GM23248 (cell line): ENCODE measurements at regions not wholly inside any gene's neighbourhood (a gene's known extent, or its start where the extent isn't known, plus 50 kb on each side); places are given as distances from the start of the nearest gene placed in this dataset.

ENCODE experiments used
- DNase-seq: peaks from one replicate; pipeline ENCODE4 v3.0.0-alpha.2; 2015
- H2AFZ ChIP-seq: fragments of 200-600 bp; sonication (generic); 2 replicates; pipeline ENCODE4 v1.6.1; 2016; ENCODE audit warnings: antibody characterized with exemption
- H3F3A ChIP-seq: fragments of 200-600 bp; sonication (generic); 2 replicates; pipeline ENCODE4 v1.6.1; 2016; ENCODE audit warnings: mild to moderate bottlenecking, antibody characterized with exemption, mixed run types; ENCODE audit not compliant: insufficient read depth
- H3K27ac ChIP-seq: fragments of 200-600 bp; sonication (generic); 2 replicates; pipeline ENCODE4 v1.5.1; 2016; ENCODE audit warnings: mild to moderate bottlenecking
- H3K27me3 ChIP-seq: fragments of 200-600 bp; sonication (generic); replicated peaks from 2 replicates; pipeline ENCODE4 v1.6.1; 2016; ENCODE audit warnings: mild to moderate bottlenecking; ENCODE audit not compliant: insufficient read depth
- H3K36me3 ChIP-seq: fragments of 200-600 bp; sonication (generic); 2 replicates; pipeline ENCODE4 v1.6.1; 2016; ENCODE audit warnings: low read depth, mild to moderate bottlenecking
- H3K4me1 ChIP-seq: fragments of 200-600 bp; sonication (generic); 2 replicates; pipeline ENCODE4 v1.6.1; 2016; ENCODE audit warnings: mild to moderate bottlenecking; ENCODE audit not compliant: insufficient read depth
- H3K4me2 ChIP-seq: fragments of 200-600 bp; sonication (generic); one replicate; pipeline ENCODE4 v1.6.1; 2016; ENCODE audit warnings: mild to moderate bottlenecking; ENCODE audit not compliant: unreplicated experiment
- H3K4me3 ChIP-seq: fragments of 200-600 bp; sonication (generic); 2 replicates; pipeline ENCODE4 v1.5.1; 2016; ENCODE audit warnings: mild to moderate bottlenecking
- H3K79me2 ChIP-seq: fragments of 200-600 bp; sonication (generic); 2 replicates; pipeline ENCODE4 v1.6.1; 2016; ENCODE audit warnings: mild to moderate bottlenecking; ENCODE audit not compliant: insufficient read depth
- H3K9ac ChIP-seq: fragments of 200-600 bp; sonication (generic); 2 replicates; pipeline ENCODE4 v1.6.1; 2016; ENCODE audit warnings: mild to moderate bottlenecking
- H3K9me2 ChIP-seq: fragments of 200-600 bp; sonication (generic); 2 replicates; pipeline ENCODE4 v1.6.1; 2016; ENCODE audit warnings: mixed run types, mild to moderate bottlenecking, moderate library complexity; ENCODE audit not compliant: insufficient read depth
- H3K9me3 ChIP-seq: fragments of 200-600 bp; sonication (generic); one replicate; pipeline ENCODE4 v1.6.1; 2017; ENCODE audit warnings: low read depth
- H4K20me1 ChIP-seq: fragments of 200-600 bp; sonication (generic); 2 replicates; pipeline ENCODE4 v1.6.0; 2016; ENCODE audit not compliant: insufficient read depth
- EZH2 ChIP-seq: fragments of 200-600 bp; sonication (generic); IDR thresholded peaks from 2 replicates; pipeline ENCODE4 v1.6.1; 2018; ENCODE audit warnings: antibody characterized with exemption, mild to moderate bottlenecking; ENCODE audit not compliant: insufficient read depth, poor library complexity, severe bottlenecking
- EZH2phosphoT487 ChIP-seq: fragments of 200-600 bp; sonication (generic); IDR thresholded peaks from 2 replicates; pipeline ENCODE4 v1.6.1; 2018; ENCODE audit warnings: antibody characterized with exemption, moderate library complexity, mild to moderate bottlenecking, low read depth; ENCODE audit not compliant: insufficient read depth
- WGBS, 2 experiments: methylation state at CpG; one replicate each; pipeline ENCODE4 v1.1.6; 2015 to 2017; ENCODE audit warnings: low lambda C conversion rate in 2 of 2, low coverage in 1 of 2; ENCODE audit errors: missing lambda C conversion rate in 2 of 2; 5-methylcytosine and 5-hydroxymethylcytosine counted together
- in situ Hi-C: fragments of 300-500 bp; cut with MboI; formaldehyde crosslinking; loops from 2 replicates; pipeline ENCODE4 v1.15.0; 2020

GRCh38 chr4:106766519-106766918 lies 269.6 kb downstream of the DKK2 start:
- Histone ChIP-seq H3K9ac (no peak overlapping the region), H3K79me2 (no peaks in the 10 kb centered on the region), H2AFZ (no peak overlapping the region), H3K9me3 (no peaks in the 10 kb centered on the region), H3K4me3 (no peak overlapping the region), H3F3A (no peaks in the 10 kb centered on the region), H4K20me1 (no peaks in the 10 kb centered on the region), H3K4me1 (peaks cover 35% of the 10 kb centered on the region), H3K9me2 (no peaks in the 10 kb centered on the region), H3K4me2 (peak overlapping the region; percentile 6), H3K27me3 (no peaks in the 10 kb centered on the region), H3K36me3 (no peaks in the 10 kb centered on the region), H3K27ac (no peak overlapping the region)
- peak; percentile 42 for DNase-seq
- in situ Hi-C loops: no loop called here
- TF ChIP-seq EZH2phosphoT487 (0 out of 2 replicates have a peak, but pooled peaks have one; percentile 58), EZH2 (no peak)

DNA sequence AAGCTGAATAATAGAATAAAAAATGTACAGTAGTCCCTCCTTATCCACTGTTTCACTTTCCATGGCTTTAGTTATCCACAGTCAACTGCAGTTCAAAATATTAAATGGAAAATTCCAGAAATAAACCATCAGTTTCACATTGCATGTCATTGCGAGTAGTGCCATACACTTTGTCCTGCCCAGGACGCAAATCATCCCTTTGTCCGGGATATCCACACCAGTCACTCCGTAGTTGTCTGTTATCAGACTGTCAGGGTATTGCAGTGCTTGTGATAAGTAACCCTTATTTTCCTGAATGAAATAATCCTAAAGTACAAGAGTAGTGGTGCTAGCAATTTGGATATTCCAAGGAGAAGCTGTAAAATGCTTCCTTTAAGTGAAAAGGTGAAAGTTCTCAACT lies 271.3 kb downstream of the DKK2 start:
- in situ Hi-C loops: no loop called here
- Histone ChIP-seq H3K4me3 (no peak overlapping the region), H2AFZ (no peak overlapping the region), H3F3A (no peaks in the 10 kb centered on the region), H3K9me3 (no peaks in the 10 kb centered on the region), H3K9me2 (no peaks in the 10 kb centered on the region), H3K4me2 (no peak overlapping the region), H4K20me1 (no peaks in the 10 kb centered on the region), H3K27me3 (no peaks in the 10 kb centered on the region), H3K9ac (no peak overlapping the region), H3K27ac (no peak overlapping the region), H3K4me1 (peaks cover 35% of the 10 kb centered on the region), H3K79me2 (no peaks in the 10 kb centered on the region), H3K36me3 (no peaks in the 10 kb centered on the region)
- DNase-seq: no peak
- TF ChIP-seq EZH2phosphoT487: no peak
- no peak for TF ChIP-seq EZH2
- WGBS, 2 experiments: 96 to 97% methylated on average over 4 of the region's 4 CpGs

DNA sequence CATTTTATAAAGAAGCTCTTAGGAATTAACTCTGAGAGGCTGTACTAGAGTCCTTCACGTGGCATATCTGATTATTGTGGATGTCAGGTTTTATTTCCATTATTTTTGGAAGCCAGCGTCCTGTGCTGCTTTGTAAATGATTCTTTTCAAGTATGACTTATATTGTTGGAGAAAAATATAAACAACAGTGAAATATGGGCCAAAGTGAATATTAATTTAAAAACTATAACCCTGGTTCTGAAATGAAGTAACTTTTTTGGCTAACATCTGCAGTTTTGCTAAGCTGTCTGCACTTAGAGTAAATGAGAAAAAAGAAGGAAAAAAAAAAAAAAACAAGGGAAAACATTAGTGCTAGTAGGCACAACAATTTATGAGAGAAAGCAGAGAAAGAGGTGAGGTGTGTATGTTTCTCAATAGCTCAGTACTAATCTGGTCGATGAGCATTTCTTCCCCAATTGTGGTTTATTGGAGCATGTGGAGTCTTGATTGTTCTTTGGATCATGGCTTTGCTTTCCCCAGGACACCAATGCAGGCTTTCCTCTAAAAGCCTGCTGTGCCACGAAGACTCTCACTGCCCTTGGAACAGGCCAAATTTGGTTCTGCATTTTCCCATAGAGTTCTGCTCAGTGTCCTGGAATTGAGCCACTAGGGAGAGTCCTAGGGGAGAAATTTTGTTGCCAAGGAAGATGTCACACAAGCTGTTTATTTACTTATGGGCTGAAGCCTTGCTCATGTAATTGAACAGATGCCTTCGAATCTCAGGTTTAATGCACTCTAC lies 273.3 kb downstream of the DKK2 start:
- DNase-seq: peak; percentile 56

DNA sequence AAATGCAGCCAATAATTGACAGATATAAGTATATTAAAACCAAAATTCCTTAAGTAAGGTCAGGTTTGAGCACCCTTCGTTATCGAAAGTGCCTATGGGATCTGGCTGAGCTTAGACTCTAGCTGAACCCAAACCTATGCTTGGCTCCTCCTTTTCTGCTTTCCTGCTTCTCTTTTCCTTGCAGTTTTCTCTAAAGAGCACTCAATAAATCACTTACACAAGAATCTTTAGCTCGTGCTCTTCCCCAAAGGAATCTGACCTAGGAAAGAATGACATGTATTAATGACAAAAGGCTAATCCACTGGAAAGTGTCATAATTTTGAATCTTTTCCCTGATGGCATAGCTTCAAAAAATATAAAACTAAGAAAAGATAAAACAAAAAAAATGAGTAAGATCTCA lies 282.7 kb downstream of the DKK2 start:
- H3K9ac ChIP-seq: no peak overlapping the region
- no peak overlapping the region for H3K4me3 ChIP-seq
- H2AFZ ChIP-seq: 0 out of 2 replicates have a peak overlapping the region, but pooled peaks have one; percentile 16
- in situ Hi-C loops: no loop called here
- no peaks in the 10 kb centered on the region for H3K79me2 ChIP-seq
- H3F3A ChIP-seq: no peaks in the 10 kb centered on the region
- no peaks in the 10 kb centered on the region for H3K36me3 ChIP-seq
- TF ChIP-seq EZH2 (no peak), EZH2phosphoT487 (no peak)
- no peaks in the 10 kb centered on the region for H3K9me3 ChIP-seq
- H4K20me1 ChIP-seq: no peaks in the 10 kb centered on the region
- no peak overlapping the region for H3K27ac ChIP-seq
- H3K4me2 ChIP-seq: no peak overlapping the region
- no peaks in the 10 kb centered on the region for H3K27me3 ChIP-seq
- H3K4me1 ChIP-seq: no peaks in the 10 kb centered on the region
- DNase-seq: no peak
- no peaks in the 10 kb centered on the region for H3K9me2 ChIP-seq
- 42 to 44% methylated on average over 3 of the region's 3 CpGs for WGBS, 2 experiments

More for the DNA sequence above, 273.3 kb downstream of the DKK2 start:
- H3K79me2 ChIP-seq: no peaks in the 10 kb centered on the region
- no peak overlapping the region for H3K4me3 ChIP-seq
- H3K9ac ChIP-seq: no peak overlapping the region
- H4K20me1 ChIP-seq: no peaks in the 10 kb centered on the region
- no peaks in the 10 kb centered on the region for H3K9me3 ChIP-seq
- no peak overlapping the region for H3K27ac ChIP-seq
- in situ Hi-C loops: no loop called here
- no peaks in the 10 kb centered on the region for H3F3A ChIP-seq
- H3K4me1 ChIP-seq: peaks cover 35% of the 10 kb centered on the region
- TF ChIP-seq EZH2phosphoT487 (no peak), EZH2 (no peak)
- peak overlapping the region; percentile 35 for H2AFZ ChIP-seq
- H3K27me3 ChIP-seq: no peaks in the 10 kb centered on the region
- 27 to 30% methylated on average over 5 of the region's 5 CpGs for WGBS, 2 experiments
- H3K9me2 ChIP-seq: no peaks in the 10 kb centered on the region
- H3K36me3 ChIP-seq: no peaks in the 10 kb centered on the region
- no peak overlapping the region for H3K4me2 ChIP-seq
